GM19035 (cell line): ENCODE measurements at regions not wholly inside any gene's neighbourhood (a gene's known extent, or its start where the extent isn't known, plus 50 kb on each side); places are given as distances from the start of the nearest gene placed in this dataset.

ENCODE experiments used
- ATAC-seq: cut with Tn5 transposase; IDR thresholded peaks from one replicate; pipeline ENCODE4 v1.9.1; 2021; ENCODE audit not compliant: unreplicated experiment

GRCh38 chr10:4498711-4499251 is 327.2 kb upstream of the AKR1E2 start:
- no peak for ATAC-seq

- ATAC-seq: no peak
These were observed 331.5 kb upstream of the AKR1E2 start for GRCh38 chr10:4494551-4494950.

GRCh38 chr10:4492202-4492601 is 333.8 kb upstream of the AKR1E2 start:
- ATAC-seq: no peak

- no peak for ATAC-seq
These were observed 337.1 kb upstream of the AKR1E2 start for GRCh38 chr10:4488904-4489303.

- no peak for ATAC-seq
These were observed 340.4 kb upstream of the AKR1E2 start for GRCh38 chr10:4485636-4486035.

- ATAC-seq: no peak
These were observed 342.2 kb upstream of the AKR1E2 start for GRCh38 chr10:4483811-4484210.

GRCh38 chr10:4482659-4483058 is 343.3 kb upstream of the AKR1E2 start:
- no peak for ATAC-seq

- ATAC-seq: no peak
These were observed 344.8 kb upstream of the AKR1E2 start for GRCh38 chr10:4481192-4481591.

- no peak for ATAC-seq
These were observed 346.7 kb upstream of the AKR1E2 start for GRCh38 chr10:4479342-4479741.

- ATAC-seq: no peak
These were observed 348.3 kb upstream of the AKR1E2 start for GRCh38 chr10:4477664-4478063.

GRCh38 chr10:4475827-4476490 is 350.0 kb upstream of the AKR1E2 start:
- ATAC-seq: no peak

GRCh38 chr10:4474829-4475228 is 351.2 kb upstream of the AKR1E2 start:
- ATAC-seq: no peak

GRCh38 chr10:4473977-4474376 is 352.0 kb upstream of the AKR1E2 start:
- ATAC-seq: no peak

GRCh38 chr10:4472190-4472904 is 353.7 kb upstream of the AKR1E2 start:
- ATAC-seq: no peak

- ATAC-seq: no peak
These were observed 355.7 kb upstream of the AKR1E2 start for GRCh38 chr10:4470231-4470835.

- no peak for ATAC-seq
These were observed 358.5 kb upstream of the AKR1E2 start for GRCh38 chr10:4467481-4467880.

GRCh38 chr10:4460267-4460666 is 365.7 kb upstream of the AKR1E2 start:
- ATAC-seq: no peak

- ATAC-seq: no peak
These were observed 366.5 kb upstream of the AKR1E2 start for GRCh38 chr10:4459531-4459930.

GRCh38 chr10:4457597-4457996 is 368.4 kb upstream of the AKR1E2 start:
- ATAC-seq: no peak

- no peak for ATAC-seq
These were observed 369.2 kb upstream of the AKR1E2 start for GRCh38 chr10:4456776-4457175.

- no peak for ATAC-seq
These were observed 369.7 kb upstream of the AKR1E2 start for GRCh38 chr10:4456279-4456678.

GRCh38 chr10:4453950-4454349 is 372.1 kb upstream of the AKR1E2 start:
- ATAC-seq: no peak
